ENCODE measurements at regions not wholly inside any gene's neighbourhood (a gene's known extent, or its start where the extent isn't known, plus 50 kb on each side); places are given as distances from the start of the nearest gene placed in this dataset.
"Not testable (repeated sequence)": the region's sequence is repeated elsewhere in the genome, so short reads cannot be mapped to it uniquely, and the experiment has no call there.

- DNase-seq = not testable (repeated sequence)
These were observed 75.1 kb downstream of the KBTBD2 start for GRCh38 chr7:32816409-32816948.

- DNase-seq = not testable (repeated sequence)
These were observed 76.8 kb downstream of the KBTBD2 start for GRCh38 chr7:32814779-32815178.

- no peak for DNase-seq
These were observed 81.7 kb downstream of the KBTBD2 start for GRCh38 chr7:32809871-32810270.

- no peak for DNase-seq
These were observed 82.2 kb downstream of the KBTBD2 start for GRCh38 chr7:32809347-32809746.

DNA sequence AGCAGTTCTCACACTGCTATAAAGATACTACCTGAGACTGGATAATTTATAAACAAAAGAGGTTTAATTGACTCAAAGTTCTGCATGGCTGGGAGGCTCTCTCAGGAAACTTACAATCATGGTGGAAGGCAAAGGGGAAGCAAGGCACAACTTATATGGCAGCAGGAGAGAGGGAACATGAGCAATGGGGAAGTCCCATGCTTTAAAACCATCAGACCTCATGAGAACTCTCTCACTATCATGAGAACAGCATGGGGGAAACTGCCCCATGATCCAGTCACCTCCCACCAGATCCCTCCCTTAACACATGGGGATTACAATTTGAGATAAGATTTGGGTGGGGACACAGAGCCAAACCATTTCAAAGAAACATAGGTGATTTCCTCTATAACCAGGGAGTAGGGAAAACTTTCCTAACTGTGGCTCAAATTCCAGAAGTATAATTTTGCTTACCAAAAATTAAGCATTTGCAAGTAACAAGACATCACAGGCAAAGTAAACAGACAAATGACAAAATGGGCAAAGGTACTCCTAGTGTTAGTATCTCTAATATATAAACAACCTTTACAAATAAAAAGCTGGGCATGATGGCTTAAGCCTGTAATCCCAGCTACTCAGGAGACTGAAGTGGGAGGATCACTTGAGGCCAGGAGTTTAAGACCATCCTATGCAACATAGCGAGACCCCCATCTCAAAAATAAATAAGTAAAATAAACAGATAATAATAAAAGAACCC is 88.0 kb downstream of the KBTBD2 start:
- DNase-seq = no peak

DNA sequence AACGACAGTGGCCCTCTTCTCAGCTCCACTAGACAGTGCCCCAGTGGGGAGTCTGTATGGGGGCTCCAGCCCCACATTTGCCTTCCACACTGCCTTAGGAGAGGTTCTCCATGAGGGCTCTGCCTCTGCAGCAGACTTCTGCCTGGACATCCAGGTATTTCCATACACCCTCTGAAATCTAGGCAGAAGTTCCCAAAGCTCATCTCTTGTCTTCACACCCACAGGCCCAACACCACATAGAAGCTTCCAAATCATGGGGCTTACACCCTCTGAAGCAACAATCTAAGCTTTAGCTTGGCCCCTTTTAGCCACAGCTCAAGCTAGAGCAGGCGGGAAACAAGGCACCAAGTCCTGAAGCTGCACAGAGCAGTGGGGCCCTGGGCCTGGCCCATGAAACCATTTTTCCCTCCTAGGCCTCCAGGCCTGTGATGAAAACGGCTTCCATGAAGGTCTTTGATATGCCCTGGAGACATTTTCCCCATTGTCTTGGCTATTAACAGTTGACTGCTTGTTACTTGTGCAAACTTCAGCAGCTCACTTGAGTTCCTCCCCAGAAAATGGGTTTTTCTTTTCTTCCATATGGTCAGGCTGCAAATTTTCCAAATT is 89.2 kb downstream of the KBTBD2 start:
- DNase-seq = no peak

DNA sequence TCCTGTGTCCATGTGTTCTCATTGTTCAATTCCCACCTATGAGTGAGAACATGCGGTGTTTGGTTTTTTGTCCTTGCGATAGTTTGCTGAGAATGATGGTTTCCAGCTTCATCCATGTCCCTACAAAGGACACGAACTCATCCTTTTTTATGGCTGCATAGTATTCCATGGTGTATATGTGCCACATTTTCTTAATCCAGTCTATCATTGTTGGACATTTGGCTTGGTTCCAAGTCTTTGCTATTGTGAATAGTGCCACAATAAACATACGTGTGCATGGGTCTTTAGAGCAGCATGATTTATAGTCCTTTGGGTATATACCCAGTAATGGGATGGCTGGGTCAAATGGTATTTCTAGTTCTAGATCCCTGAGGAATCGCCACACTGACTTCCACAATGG is 98.5 kb downstream of the KBTBD2 start:
- not testable (repeated sequence) for DNase-seq

DNA sequence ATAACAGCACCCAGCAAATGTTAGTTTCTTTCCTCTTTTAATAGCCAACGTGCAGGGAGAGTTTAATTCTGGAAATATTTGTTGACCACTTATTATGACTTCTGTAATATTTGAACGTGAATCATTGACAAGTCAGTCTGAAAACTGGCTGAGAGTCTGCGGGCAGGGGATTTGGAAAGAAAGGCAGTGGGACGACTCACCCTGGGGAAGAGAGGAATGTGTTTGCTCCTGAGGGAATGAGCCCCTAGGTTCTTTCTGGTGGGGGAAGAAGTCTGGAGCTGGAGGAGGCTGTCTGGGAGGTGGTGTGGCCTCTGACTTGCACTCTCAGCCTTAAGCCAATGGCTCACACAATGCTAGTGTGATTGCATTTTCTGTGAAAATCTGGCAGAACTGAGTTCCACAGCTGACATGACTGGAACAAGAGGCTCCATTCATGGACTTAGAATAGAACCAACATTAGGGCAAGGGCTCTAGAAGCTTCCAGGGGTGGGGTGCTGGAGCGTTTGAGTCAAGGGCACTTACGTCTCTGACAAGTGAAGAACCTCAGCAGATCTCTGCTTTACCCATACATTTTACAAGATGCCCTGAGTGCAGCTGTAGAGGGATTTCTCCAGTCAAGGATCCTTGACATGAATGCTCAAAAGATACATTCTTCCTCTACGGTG is 100.7 kb downstream of the KBTBD2 start:
- DNase-seq = not testable (repeated sequence)

DNA sequence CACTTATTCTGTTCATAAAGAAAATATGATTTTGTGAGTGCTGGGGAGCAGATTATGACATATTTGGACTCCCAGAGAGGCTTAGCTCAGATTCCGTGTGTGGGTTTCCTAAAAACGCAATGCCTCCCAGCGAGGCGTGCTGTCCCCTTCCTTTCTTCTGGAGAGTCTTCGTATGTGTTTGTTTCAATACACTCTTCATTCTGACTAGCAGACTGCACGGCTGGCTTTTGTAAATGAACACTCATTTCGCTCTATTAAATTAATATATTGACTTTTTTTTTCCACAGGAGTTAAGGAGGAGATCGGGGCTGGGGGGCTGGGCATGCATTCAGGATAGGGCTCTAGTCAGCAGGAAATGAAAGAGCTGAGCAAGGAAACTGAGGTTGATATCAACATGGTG is 102.3 kb downstream of the KBTBD2 start:
- DNase-seq = not testable (repeated sequence)

- DNase-seq = not testable (repeated sequence)
These were observed 103.4 kb downstream of the KBTBD2 start for GRCh38 chr7:32788174-32788573.

GRCh38 chr7:32785365-32785944 is 106.1 kb downstream of the KBTBD2 start:
- not testable (repeated sequence) for DNase-seq

DNA sequence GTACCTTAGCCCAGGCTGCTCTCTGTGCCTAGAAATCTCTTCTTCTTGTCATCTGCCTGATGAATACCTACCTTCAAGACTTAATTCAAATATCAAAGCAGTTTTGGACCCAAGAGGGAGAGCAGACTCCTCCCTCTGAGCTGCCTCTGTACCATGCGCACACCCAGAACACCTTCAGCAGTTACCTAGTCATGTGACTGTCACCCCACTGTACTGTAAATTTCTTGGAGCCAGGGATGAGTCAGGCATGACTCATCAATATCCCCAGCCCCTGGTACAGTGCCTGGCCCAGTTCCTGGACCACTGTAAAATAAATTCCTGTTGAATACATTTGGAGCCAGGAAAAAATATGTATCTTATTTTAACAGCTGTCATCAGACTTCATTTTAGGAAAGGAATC is 111.7 kb downstream of the KBTBD2 start:
- DNase-seq = not testable (repeated sequence)

- no peak for DNase-seq
These were observed 112.4 kb downstream of the KBTBD2 start for GRCh38 chr7:32779167-32779566.

- DNase-seq = not testable (repeated sequence)
These were observed 114.4 kb downstream of the KBTBD2 start for GRCh38 chr7:32777041-32777666.

- not testable (repeated sequence) for DNase-seq
These were observed 115.2 kb downstream of the KBTBD2 start for GRCh38 chr7:32776318-32776717.

- not testable (repeated sequence) for DNase-seq
These were observed 115.8 kb downstream of the KBTBD2 start for GRCh38 chr7:32775809-32776208.

- no peak for DNase-seq
These were observed 117.0 kb downstream of the KBTBD2 start for GRCh38 chr7:32774541-32774951.

GRCh38 chr7:32768866-32769510 is 122.6 kb downstream of the KBTBD2 start:
- not testable (repeated sequence) for DNase-seq

- DNase-seq = not testable (repeated sequence)
These were observed 123.2 kb downstream of the KBTBD2 start for GRCh38 chr7:32768338-32768737.

GRCh38 chr7:32765649-32766251 is 125.8 kb downstream of the KBTBD2 start:
- not testable (repeated sequence) for DNase-seq

- DNase-seq = no peak
These were observed 126.4 kb downstream of the KBTBD2 start for GRCh38 chr7:32765185-32765584.

DNA sequence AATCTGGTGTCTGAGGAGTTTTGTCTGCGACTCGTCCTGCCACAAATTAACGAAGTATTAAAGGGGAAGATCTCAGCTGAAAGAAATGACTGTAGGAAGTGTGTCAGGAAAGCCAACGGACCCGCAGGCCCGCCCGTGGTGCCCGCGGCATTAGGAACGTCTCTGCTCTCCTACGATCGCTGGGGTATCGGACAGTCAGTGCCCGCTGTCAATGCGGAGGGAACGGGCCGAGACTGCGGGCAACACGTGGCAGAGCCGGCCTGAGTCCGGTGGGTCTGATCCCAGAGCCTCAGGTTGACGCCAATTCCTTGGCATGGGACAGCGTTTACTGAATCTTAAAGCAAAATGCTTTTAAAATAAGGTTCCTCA is 128.7 kb downstream of the KBTBD2 start:
- DNase-seq = no peak
